Forelimb muscle (tissue), 1 donor: ENCODE measurements at regions not wholly inside any gene's neighbourhood (a gene's known extent, or its start where the extent isn't known, plus 50 kb on each side); places are given as distances from the start of the nearest gene placed in this dataset.
"Not testable (repeated sequence)": the region's sequence is repeated elsewhere in the genome, so short reads cannot be mapped to it uniquely, and the experiment has no call there.

ENCODE experiments used
- DNase-seq: peaks from one replicate; pipeline ENCODE4 v3.0.0-alpha.2; 2013; ENCODE audit warnings: low read depth

DNA sequence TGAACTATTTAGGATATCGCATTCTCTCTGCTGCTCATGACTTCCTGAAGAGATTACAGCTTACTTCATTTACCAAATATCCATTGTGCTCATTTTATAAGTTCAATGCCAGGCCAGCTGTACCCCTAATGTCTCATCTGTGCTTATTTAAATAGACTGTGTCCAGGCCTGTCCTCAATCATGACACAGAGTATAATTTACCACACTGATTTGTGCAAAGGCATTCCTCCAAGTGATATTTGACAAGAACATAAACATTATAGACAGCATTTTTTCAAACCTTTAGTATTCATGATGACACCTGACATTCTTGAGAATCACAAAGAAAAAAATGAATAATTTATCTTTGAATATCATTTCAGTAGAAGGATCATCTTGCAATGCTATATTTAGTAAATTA, 260.1 kb upstream of the SEMA3D start:
- no peak for DNase-seq

GRCh38 chr7:85426487-85426960, 239.7 kb upstream of the SEMA3D start:
- no peak for DNase-seq

DNA sequence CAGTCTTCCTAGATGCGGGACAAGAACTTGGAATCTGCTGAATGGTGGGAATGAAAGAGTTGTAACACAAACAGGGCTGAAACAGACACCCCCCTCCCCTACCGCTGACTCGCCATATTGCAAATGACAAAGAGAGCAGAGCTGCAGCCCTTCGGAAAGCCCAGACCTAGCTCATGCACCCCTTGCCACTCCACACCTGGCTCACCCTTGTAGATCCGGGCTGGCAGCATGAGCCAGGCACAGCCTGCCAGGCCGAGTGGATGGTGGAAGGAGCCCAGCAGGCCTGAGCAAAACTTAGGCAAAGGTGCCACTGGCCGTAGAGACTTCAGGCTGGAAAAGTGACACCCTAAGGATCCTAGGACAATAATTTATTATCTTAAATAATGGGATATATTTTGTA, 237.4 kb upstream of the SEMA3D start:
- no peak for DNase-seq

- no peak for DNase-seq
Observed at GRCh38 chr7:85423209-85423895, 236.5 kb upstream of the SEMA3D start.

DNA sequence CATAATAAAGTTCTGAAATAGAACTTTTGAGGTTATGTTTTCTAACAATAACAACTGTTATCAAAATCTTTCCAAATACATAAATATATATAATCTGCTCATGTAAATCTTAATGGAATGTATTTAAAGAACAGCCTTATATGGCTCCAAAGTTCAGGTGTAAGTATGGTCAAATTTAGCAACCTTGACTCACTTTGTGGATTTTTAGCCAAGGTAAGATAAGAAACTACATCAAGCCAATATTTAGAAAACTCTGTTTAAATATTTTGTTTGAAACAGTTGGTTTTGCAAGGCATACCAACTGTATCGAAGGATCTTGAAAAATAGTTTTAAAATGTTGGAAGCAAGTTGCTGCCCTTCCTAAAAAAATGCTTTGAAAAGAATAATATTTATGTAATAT, 228.9 kb upstream of the SEMA3D start:
- no peak for DNase-seq

- no peak for DNase-seq
Observed at GRCh38 chr7:85413718-85414117, 226.9 kb upstream of the SEMA3D start.

DNA sequence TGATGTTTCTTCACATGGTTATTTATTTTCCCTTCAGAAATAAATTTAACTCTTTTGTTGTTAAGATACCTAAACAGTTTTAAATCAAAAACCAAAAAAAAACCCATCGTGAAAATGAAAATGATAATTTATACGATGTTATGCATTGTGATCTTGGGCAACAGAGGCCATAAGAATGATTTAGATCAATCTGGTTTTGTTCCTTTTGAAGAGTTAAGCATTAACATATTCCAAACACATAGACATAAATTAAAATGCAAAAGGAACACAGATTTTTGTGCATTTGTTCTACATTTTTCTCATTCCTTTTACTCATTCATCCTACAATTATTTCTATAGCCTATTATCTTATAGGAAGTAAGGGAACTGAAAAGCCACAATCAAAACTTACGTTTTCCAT, 226.1 kb upstream of the SEMA3D start:
- DNase-seq: no peak

GRCh38 chr7:85407391-85407790, 220.5 kb upstream of the SEMA3D start:
- DNase-seq: no peak

GRCh38 chr7:85405016-85405902, 218.4 kb upstream of the SEMA3D start:
- no peak for DNase-seq

GRCh38 chr7:85396676-85397075, 209.8 kb upstream of the SEMA3D start:
- no peak for DNase-seq

- no peak for DNase-seq
Observed at GRCh38 chr7:85392789-85393188, 205.9 kb upstream of the SEMA3D start.

GRCh38 chr7:85392326-85392725, 205.5 kb upstream of the SEMA3D start:
- DNase-seq: no peak

- no peak for DNase-seq
Observed at GRCh38 chr7:85386460-85386859, 199.6 kb upstream of the SEMA3D start.

DNA sequence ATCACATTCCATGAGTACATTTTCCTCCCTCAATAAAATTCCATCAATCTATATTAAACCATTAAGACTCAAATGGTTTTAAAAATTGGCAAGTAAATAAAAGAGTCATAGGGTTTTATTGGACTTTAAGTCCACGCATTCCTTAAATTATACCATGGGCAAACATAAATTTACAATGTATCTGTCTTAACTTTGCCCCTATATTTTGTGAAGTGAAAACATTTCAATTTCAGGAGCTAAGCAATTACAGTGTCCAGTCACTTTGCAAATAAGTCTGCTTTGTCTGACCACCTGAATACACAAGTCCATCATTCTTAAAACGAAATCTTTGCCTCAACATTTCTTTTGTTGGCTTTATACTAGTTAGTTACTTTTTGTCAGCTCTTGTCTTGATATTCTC, 197.5 kb upstream of the SEMA3D start:
- no peak for DNase-seq

GRCh38 chr7:85381212-85381611, 194.4 kb upstream of the SEMA3D start:
- DNase-seq: no peak

- no peak for DNase-seq
Observed at GRCh38 chr7:85376589-85376988, 189.7 kb upstream of the SEMA3D start.

DNA sequence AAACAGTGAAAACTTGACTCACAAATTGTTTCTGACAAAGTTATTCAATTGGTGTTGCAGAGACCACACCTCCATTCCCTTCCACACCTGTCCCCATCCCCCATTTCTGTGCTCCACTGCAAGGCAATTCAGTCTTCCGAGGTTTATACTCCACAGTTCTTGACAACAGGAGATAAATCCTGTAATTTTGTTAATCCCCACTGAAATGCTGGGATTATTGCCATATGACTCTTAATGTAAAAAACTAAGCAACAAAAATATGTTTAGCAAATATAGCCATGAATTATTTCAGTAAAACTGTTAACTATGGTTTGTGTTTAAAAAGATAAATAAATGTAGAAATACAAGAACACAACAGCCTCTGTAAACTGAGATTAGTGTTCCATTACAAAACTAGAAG, 170.1 kb upstream of the SEMA3D start:
- peak; percentile 14 for DNase-seq

- no peak for DNase-seq
Observed at GRCh38 chr7:85343484-85343883, 156.6 kb upstream of the SEMA3D start.

DNA sequence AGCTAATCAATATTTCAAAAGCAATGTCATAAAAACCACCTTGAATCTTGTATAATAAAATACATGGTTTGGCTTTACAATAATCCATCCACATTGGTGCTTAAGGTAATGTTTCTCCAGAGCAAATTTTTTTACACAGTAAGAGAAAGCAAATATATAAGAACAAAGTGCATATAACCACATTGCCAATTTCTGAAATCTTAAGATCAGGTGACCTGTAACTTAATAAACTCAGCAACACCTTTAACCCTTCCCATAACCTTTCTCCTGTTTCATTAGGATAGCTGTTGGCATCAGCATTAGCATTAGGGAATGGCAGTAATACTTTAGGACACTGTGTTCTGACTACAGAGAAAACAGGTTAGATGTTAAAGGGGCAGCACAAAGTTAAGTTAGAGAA, 155.9 kb upstream of the SEMA3D start:
- DNase-seq: no peak

GRCh38 chr7:85341973-85342372, 155.1 kb upstream of the SEMA3D start:
- no peak for DNase-seq

- DNase-seq: no peak
Observed at GRCh38 chr7:85341121-85341520, 154.3 kb upstream of the SEMA3D start.

GRCh38 chr7:85336086-85336485, 149.2 kb upstream of the SEMA3D start:
- no peak for DNase-seq

DNA sequence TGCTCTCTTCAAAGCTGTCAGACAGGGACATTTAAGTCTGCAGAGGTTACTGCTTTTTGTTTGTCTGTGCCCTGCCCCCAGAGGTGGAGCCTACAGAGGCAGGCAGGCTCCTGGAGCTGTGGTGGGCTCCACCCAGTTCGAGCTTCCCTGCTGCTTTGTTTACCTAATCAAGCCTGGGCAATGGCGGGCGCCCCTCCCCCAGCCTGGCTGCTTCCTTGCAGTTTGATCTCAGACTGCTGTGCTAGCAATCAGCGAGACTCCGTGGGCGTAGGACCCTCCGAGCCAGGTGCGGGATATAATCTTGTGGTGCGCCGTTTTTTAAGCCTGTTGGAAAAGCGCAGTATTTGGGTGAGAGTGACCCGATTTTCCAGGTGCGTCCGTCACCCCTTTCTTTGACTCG, 148.3 kb upstream of the SEMA3D start:
- not testable (repeated sequence) for DNase-seq
